Neural progenitor cell (in vitro differentiated cells): ENCODE measurements at regions not wholly inside any gene's neighbourhood (a gene's known extent, or its start where the extent isn't known, plus 50 kb on each side); places are given as distances from the start of the nearest gene placed in this dataset.

Experiments
- DNase-seq: peaks from one replicate; pipeline ENCODE4 v3.0.0-alpha.2; 2016; ENCODE audit warnings: low spot score
- H2AFZ ChIP-seq: fragments of 200-600 bp; sonication (generic); replicated peaks from 2 replicates; pipeline ENCODE4 v1.6.1; 2016; ENCODE audit warnings: antibody characterized with exemption
- H3F3A ChIP-seq: fragments of 200-600 bp; sonication (generic); 2 replicates; pipeline ENCODE4 v1.6.1; 2016; ENCODE audit warnings: antibody characterized with exemption, low read depth
- H3K27ac ChIP-seq: fragments of 200-600 bp; sonication (generic); 2 replicates; pipeline ENCODE4 v1.5.1; 2016; ENCODE audit warnings: mild to moderate bottlenecking
- H3K27me3 ChIP-seq: fragments of 200-600 bp; sonication (generic); 2 replicates; pipeline ENCODE4 v1.6.1; 2016; ENCODE audit warnings: mild to moderate bottlenecking, moderate library complexity
- H3K36me3 ChIP-seq: fragments of 200-600 bp; sonication (generic); 2 replicates; pipeline ENCODE4 v1.5.1; 2016
- H3K4me1 ChIP-seq: fragments of 200-600 bp; sonication (generic); 2 replicates; pipeline ENCODE4 v1.6.1; 2016; ENCODE audit warnings: mixed run types
- H3K4me2 ChIP-seq: fragments of 200-600 bp; sonication (generic); 2 replicates; pipeline ENCODE4 v1.6.1; 2016
- H3K4me3 ChIP-seq: fragments of 200-600 bp; sonication (generic); 2 replicates; pipeline ENCODE4 v1.5.1; 2016
- H3K79me2 ChIP-seq: fragments of 200-600 bp; sonication (generic); 2 replicates; pipeline ENCODE4 v1.6.1; 2016; ENCODE audit warnings: low read depth
- H3K9ac ChIP-seq: fragments of 200-600 bp; sonication (generic); 2 replicates; pipeline ENCODE4 v1.6.1; 2016
- H3K9me3 ChIP-seq: fragments of 200-600 bp; sonication (generic); 2 replicates; pipeline ENCODE4 v1.5.1; 2016; ENCODE audit warnings: low read depth
- H4K20me1 ChIP-seq: fragments of 200-600 bp; sonication (generic); 2 replicates; pipeline ENCODE4 v1.6.1; 2016; ENCODE audit warnings: low read depth
- H3K27ac Mint-ChIP-seq: 3 replicates; pipeline ENCODE4 v1.8.0; 2021; ENCODE audit warnings: mixed read lengths
- H3K27me3 Mint-ChIP-seq: 2 replicates; pipeline ENCODE4 v1.8.0; 2022; ENCODE audit warnings: low read depth, mild to moderate bottlenecking, inconsistent platforms, moderate library complexity, mixed read lengths; ENCODE audit not compliant: insufficient read depth
- H3K36me3 Mint-ChIP-seq: 3 replicates; pipeline ENCODE4 v1.8.0; 2021; ENCODE audit warnings: mixed read lengths
- H3K4me1 Mint-ChIP-seq: 3 replicates; pipeline ENCODE4 v1.8.0; 2021; ENCODE audit warnings: mixed read lengths
- H3K4me3 Mint-ChIP-seq: 3 replicates; pipeline ENCODE4 v1.8.0; 2021; ENCODE audit warnings: mild to moderate bottlenecking, moderate library complexity, mixed read lengths
- H3K9me3 Mint-ChIP-seq: 3 replicates; pipeline ENCODE4 v1.8.0; 2020; ENCODE audit warnings: mixed read lengths
- CTCF ChIP-seq: fragments of 200-600 bp; sonication (generic); IDR thresholded peaks from 2 replicates; pipeline ENCODE4 v1.5.1; 2017; ENCODE audit warnings: antibody characterized with exemption, mild to moderate bottlenecking
- EZH2 ChIP-seq: fragments of 200-600 bp; sonication (generic); IDR thresholded peaks from 2 replicates; pipeline ENCODE4 v1.6.1; 2017; ENCODE audit warnings: antibody characterized with exemption, mild to moderate bottlenecking, moderate library complexity
- EZH2phosphoT487 ChIP-seq: fragments of 200-600 bp; sonication (generic); IDR thresholded peaks from 2 replicates; pipeline ENCODE4 v1.6.1; 2017; ENCODE audit warnings: antibody characterized with exemption

- TF ChIP-seq EZH2 (no peak), EZH2phosphoT487 (no peak), CTCF (no peak)
- Histone ChIP-seq H3F3A (no peaks in the 10 kb centered on the region), H3K9ac (no peak overlapping the region), H3K27ac (no peak overlapping the region), H3K27me3 (no peaks in the 10 kb centered on the region), H3K79me2 (no peaks in the 10 kb centered on the region), H4K20me1 (no peaks in the 10 kb centered on the region), H3K4me1 (no peaks in the 10 kb centered on the region), H3K36me3 (no peaks in the 10 kb centered on the region), H3K4me2 (no peak overlapping the region), H3K9me3 (no peaks in the 10 kb centered on the region), H2AFZ (no peak overlapping the region), H3K4me3 (no peak overlapping the region)
- Mint-ChIP-seq H3K36me3 (no peaks in the 10 kb centered on the region), H3K27me3 (peaks cover 5% of the 10 kb centered on the region), H3K4me1 (no peaks in the 10 kb centered on the region), H3K27ac (no peak overlapping the region), H3K9me3 (no peaks in the 10 kb centered on the region), H3K4me3 (no peak overlapping the region)
- DNase-seq: no peak
Observed at GRCh38 chr9:124182741-124183140, 75.0 kb upstream of the NEK6 start.

GRCh38 chr9:124183772-124184171 is 74.0 kb upstream of the NEK6 start:
- Mint-ChIP-seq H3K27me3 (peaks cover 7% of the 10 kb centered on the region), H3K36me3 (no peaks in the 10 kb centered on the region), H3K4me1 (no peaks in the 10 kb centered on the region), H3K27ac (no peak overlapping the region), H3K4me3 (no peak overlapping the region), H3K9me3 (no peaks in the 10 kb centered on the region)
- Histone ChIP-seq H3K36me3 (no peaks in the 10 kb centered on the region), H3K4me1 (no peaks in the 10 kb centered on the region), H3K4me2 (no peak overlapping the region), H3K79me2 (no peaks in the 10 kb centered on the region), H3K27ac (no peak overlapping the region), H3K27me3 (no peaks in the 10 kb centered on the region), H3K9ac (no peak overlapping the region), H3F3A (no peaks in the 10 kb centered on the region), H4K20me1 (no peaks in the 10 kb centered on the region), H3K4me3 (no peak overlapping the region), H3K9me3 (no peaks in the 10 kb centered on the region), H2AFZ (no peak overlapping the region)
- DNase-seq: no peak
- TF ChIP-seq EZH2 (no peak), EZH2phosphoT487 (no peak), CTCF (no peak)

GRCh38 chr9:124185413-124185812 is 72.3 kb upstream of the NEK6 start:
- H4K20me1 ChIP-seq: no peaks in the 10 kb centered on the region
- H3K9ac ChIP-seq: no peak overlapping the region
- H3K27me3 Mint-ChIP-seq: peaks cover 7% of the 10 kb centered on the region
- no peak for DNase-seq
- no peak overlapping the region for H3K4me2 ChIP-seq
- H3K36me3 ChIP-seq: no peaks in the 10 kb centered on the region
- no peaks in the 10 kb centered on the region for H3F3A ChIP-seq
- H2AFZ ChIP-seq: no peak overlapping the region
- no peaks in the 10 kb centered on the region for H3K9me3 Mint-ChIP-seq
- no peaks in the 10 kb centered on the region for H3K9me3 ChIP-seq
- no peak overlapping the region for H3K4me3 Mint-ChIP-seq
- no peak overlapping the region for H3K27ac ChIP-seq
- H3K27me3 ChIP-seq: no peaks in the 10 kb centered on the region
- TF ChIP-seq CTCF (no peak), EZH2 (no peak), EZH2phosphoT487 (no peak)
- H3K27ac Mint-ChIP-seq: no peak overlapping the region
- H3K4me3 ChIP-seq: no peak overlapping the region
- no peaks in the 10 kb centered on the region for H3K36me3 Mint-ChIP-seq
- H3K79me2 ChIP-seq: no peaks in the 10 kb centered on the region
- no peaks in the 10 kb centered on the region for H3K4me1 ChIP-seq
- H3K4me1 Mint-ChIP-seq: no peaks in the 10 kb centered on the region

- H3K36me3 Mint-ChIP-seq: no peaks in the 10 kb centered on the region
- H3K9me3 ChIP-seq: no peaks in the 10 kb centered on the region
- H3K27ac Mint-ChIP-seq: no peak overlapping the region
- no peaks in the 10 kb centered on the region for H3K27me3 ChIP-seq
- no peak overlapping the region for H3K27ac ChIP-seq
- H3F3A ChIP-seq: no peaks in the 10 kb centered on the region
- no peak overlapping the region for H3K4me3 ChIP-seq
- TF ChIP-seq CTCF: no peak
- no peak for TF ChIP-seq EZH2phosphoT487
- TF ChIP-seq EZH2: no peak
- H3K4me3 Mint-ChIP-seq: no peak overlapping the region
- no peaks in the 10 kb centered on the region for H3K4me1 ChIP-seq
- H3K36me3 ChIP-seq: no peaks in the 10 kb centered on the region
- no peaks in the 10 kb centered on the region for H3K79me2 ChIP-seq
- no peak overlapping the region for H2AFZ ChIP-seq
- H3K27me3 Mint-ChIP-seq: peaks cover 5% of the 10 kb centered on the region
- no peak overlapping the region for H3K4me2 ChIP-seq
- H3K4me1 Mint-ChIP-seq: no peaks in the 10 kb centered on the region
- no peaks in the 10 kb centered on the region for H4K20me1 ChIP-seq
- no peaks in the 10 kb centered on the region for H3K9me3 Mint-ChIP-seq
- H3K9ac ChIP-seq: no peak overlapping the region
- no peak for DNase-seq
Observed at GRCh38 chr9:124187311-124187710, 70.4 kb upstream of the NEK6 start.
